Caco-2 (cell line): ENCODE measurements at regions not wholly inside any gene's neighbourhood (a gene's known extent, or its start where the extent isn't known, plus 50 kb on each side); places are given as distances from the start of the nearest gene placed in this dataset.

Experiments used
- BruUV-seq: library from RNA; stranded (reverse); fragments of 400-500 nt; replicated peaks from 2 replicates; lab custom pipeline; 2021; lab: Mats Ljungman, UMichigan
- CTCF ChIA-PET: fragments of 300-600 bp; sonication (Branson Sonifier 250); formaldehyde crosslinking; loops from one replicate; lab custom pipeline; 2022; ENCODE audit warnings: antibody characterized with exemption; lab: Charles Lee
- POLR2A ChIA-PET: fragments of 300-600 bp; sonication (Branson Sonifier 250); formaldehyde crosslinking; loops from one replicate; lab custom pipeline; 2022; ENCODE audit warnings: antibody characterized with exemption; lab: Charles Lee
- DNase-seq, 2 experiments: peaks; one replicate each; pipeline versions ENCODE4 v3.0.0 to v3.0.0-alpha.2; 2020 to 2022
- H3K27me3 ChIP-seq: replicated peaks from 2 replicates; pipeline ENCODE4 v1.6.0; 2011; ENCODE audit warnings: low read length; ENCODE audit not compliant: control insufficient read depth, insufficient read depth
- H3K36me3 ChIP-seq: 2 replicates; pipeline ENCODE4 v1.5.1; 2011; ENCODE audit warnings: low read length; ENCODE audit not compliant: control insufficient read depth, insufficient read depth
- H3K4me1 ChIP-seq: fragments of 250-450 bp; sonication (Bioruptor Pico); 2 replicates; pipeline ENCODE4 v1.5.1; 2020; ENCODE audit warnings: mild to moderate bottlenecking
- H3K4me3 ChIP-seq: 2 replicates; pipeline ENCODE4 v1.5.1; 2011; ENCODE audit warnings: low read depth, mild to moderate bottlenecking, control low read depth, low read length
- H3K9me3 ChIP-seq: fragments of 250-450 bp; sonication (Bioruptor Pico); 2 replicates; pipeline ENCODE4 v1.5.1; 2020; ENCODE audit warnings: mild to moderate bottlenecking, moderate library complexity
- H3K27ac Mint-ChIP-seq: one replicate; pipeline ENCODE4 v1.8.0; 2022; ENCODE audit warnings: mixed read lengths; ENCODE audit not compliant: unreplicated experiment
- H3K27me3 Mint-ChIP-seq: one replicate; pipeline ENCODE4 v1.8.0; 2022; ENCODE audit warnings: mixed read lengths; ENCODE audit not compliant: insufficient read depth, unreplicated experiment
- H3K36me3 Mint-ChIP-seq: one replicate; pipeline ENCODE4 v1.8.0; 2022; ENCODE audit warnings: mild to moderate bottlenecking, mixed read lengths; ENCODE audit not compliant: insufficient read depth, unreplicated experiment
- H3K4me1 Mint-ChIP-seq: one replicate; pipeline ENCODE4 v1.8.0; 2022; ENCODE audit warnings: low read depth, mixed read lengths; ENCODE audit not compliant: unreplicated experiment
- H3K4me3 Mint-ChIP-seq: one replicate; pipeline ENCODE4 v1.8.0; 2022; ENCODE audit warnings: mild to moderate bottlenecking, moderate library complexity, mixed read lengths; ENCODE audit not compliant: unreplicated experiment
- H3K9me3 Mint-ChIP-seq: one replicate; pipeline ENCODE4 v1.8.0; 2022; ENCODE audit warnings: mixed read lengths; ENCODE audit not compliant: unreplicated experiment
- CTCF ChIP-seq, 2 experiments: fragments of 200-600 bp in 1 of 2; IDR thresholded peaks; 1 replicate in 1 of 2; 2 replicates in 1 of 2; pipeline versions ENCODE4 v1.5.1 to v1.8.0; 2011 to 2022; ENCODE audit warnings: antibody characterized with exemption in 1 of 2, control low read depth in 1 of 2, inconsistent platforms in 1 of 2, low read depth in 1 of 2, low read length in 1 of 2, mild to moderate bottlenecking in 1 of 2, moderate library complexity in 1 of 2; ENCODE audit not compliant: insufficient read depth in 1 of 2, severe bottlenecking in 1 of 2, unreplicated experiment in 1 of 2
- intact Hi-C: fragments of 100-400 bp; cut with micrococcal nuclease; formaldehyde crosslinking; loops from one replicate; pipeline ENCODE4 v1.10.0; 2022; ENCODE audit not compliant: unreplicated experiment

DNA sequence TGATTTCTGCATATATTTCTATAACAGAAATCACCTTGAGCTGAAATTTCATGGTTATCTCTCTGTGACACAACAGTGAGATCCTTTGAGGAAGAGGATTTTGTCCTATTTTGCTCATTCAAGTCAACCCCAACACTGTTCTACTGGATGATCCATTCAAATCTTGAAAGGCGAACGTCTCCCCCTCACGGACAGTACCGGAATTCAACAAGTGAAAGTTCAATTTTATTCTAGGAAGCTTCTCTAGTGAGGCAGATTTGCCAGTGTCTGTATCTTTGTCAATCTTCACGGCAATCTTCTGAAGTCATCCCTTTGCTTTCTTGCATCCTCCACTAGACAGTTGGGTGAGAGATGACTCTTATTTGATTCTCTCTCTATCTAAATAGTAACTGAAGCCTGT is 91.7 kb upstream of the PDE7B start:
- Mint-ChIP-seq H3K4me1 (no peaks in the 10 kb centered on the region), H3K4me3 (no peak overlapping the region), H3K36me3 (no peaks in the 10 kb centered on the region), H3K27ac (no peak overlapping the region), H3K9me3 (no peaks in the 10 kb centered on the region), H3K27me3 (peaks cover under 1% of the 10 kb centered on the region)
- Histone ChIP-seq H3K27me3 (no peaks in the 10 kb centered on the region), H3K9me3 (no peaks in the 10 kb centered on the region), H3K4me3 (no peak overlapping the region), H3K4me1 (no peaks in the 10 kb centered on the region), H3K36me3 (no peaks in the 10 kb centered on the region)
- intact Hi-C loops: loop anchor here (1.0 to 2.0 kb wide), 2 partner anchors 84 to 253 kb away; no protein-coding TSS in a partner anchor
- ChIA-PET CTCF (interaction anchor here (1.0 to 1.2 kb wide), 2 partner anchors 17 to 83 kb away, joined by 3 to 4 read pairs; no protein-coding TSS in a partner anchor), POLR2A (no interaction called here)
- no TSS peak for BruUV-seq
- TF ChIP-seq CTCF (IDR thresholded peaks at IDR 0.05; ENCODE audit: insufficient read depth in 1 of 2, low read depth in 1 of 2, low read length in 1 of 2, severe bottlenecking in 1 of 2, unreplicated experiment in 1 of 2): peak in 1 of 2 experiments; percentile 31
- DNase-seq: peak in 1 of 2 experiments; percentile 21

- POLR2A ChIA-PET: no interaction called here
- TF ChIP-seq CTCF (IDR thresholded peaks at IDR 0.05; ENCODE audit: insufficient read depth in 1 of 2, low read depth in 1 of 2, low read length in 1 of 2, severe bottlenecking in 1 of 2, unreplicated experiment in 1 of 2): no peak
- Histone ChIP-seq H3K27me3 (no peaks in the 10 kb centered on the region), H3K9me3 (no peaks in the 10 kb centered on the region), H3K36me3 (no peaks in the 10 kb centered on the region), H3K4me1 (no peaks in the 10 kb centered on the region), H3K4me3 (no peak overlapping the region)
- H3K9me3 Mint-ChIP-seq: no peaks in the 10 kb centered on the region
- no TSS peak for BruUV-seq
- peaks cover 6% of the 10 kb centered on the region for H3K27me3 Mint-ChIP-seq
- no peak for DNase-seq
- no peak overlapping the region for H3K27ac Mint-ChIP-seq
- no peak overlapping the region for H3K4me3 Mint-ChIP-seq
- H3K4me1 Mint-ChIP-seq: peaks cover 7% of the 10 kb centered on the region
- no peaks in the 10 kb centered on the region for H3K36me3 Mint-ChIP-seq
- CTCF ChIA-PET: no interaction called here
- intact Hi-C loops: no loop called here
These were observed 77.5 kb upstream of the PDE7B start for GRCh38 chr6:135774006-135774405.

DNA sequence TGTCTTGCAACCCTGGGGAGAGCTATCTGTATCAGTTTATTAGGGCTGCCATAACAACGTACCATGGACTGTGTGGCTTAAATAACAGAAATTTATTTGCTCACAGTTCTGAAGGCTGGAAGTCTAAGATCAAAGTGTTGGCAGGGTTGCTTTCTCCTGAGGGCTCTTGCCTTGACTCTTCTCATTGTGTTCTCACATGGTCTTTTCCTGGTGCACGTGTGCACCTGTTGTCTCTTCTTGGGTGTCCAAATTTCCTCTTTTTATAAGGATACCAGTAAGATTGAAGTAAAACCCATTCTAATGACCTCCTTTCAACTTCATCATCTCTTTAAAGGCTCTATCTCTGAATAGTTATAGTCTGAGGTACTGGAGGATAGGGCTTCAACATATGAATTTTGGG is 72.3 kb upstream of the PDE7B start:
- Mint-ChIP-seq H3K4me1 (no peaks in the 10 kb centered on the region), H3K36me3 (no peaks in the 10 kb centered on the region), H3K27ac (no peak overlapping the region), H3K9me3 (no peaks in the 10 kb centered on the region), H3K4me3 (no peak overlapping the region), H3K27me3 (peaks cover 13% of the 10 kb centered on the region)
- BruUV-seq: no TSS peak
- POLR2A ChIA-PET: no interaction called here
- Histone ChIP-seq H3K9me3 (no peaks in the 10 kb centered on the region), H3K4me1 (no peaks in the 10 kb centered on the region), H3K36me3 (no peaks in the 10 kb centered on the region), H3K4me3 (no peak overlapping the region), H3K27me3 (no peaks in the 10 kb centered on the region; the same call in none of the 2 replicates)
- DNase-seq: no peak
- CTCF ChIA-PET: no interaction called here
- intact Hi-C loops: no loop called here
- no peak for TF ChIP-seq CTCF (IDR thresholded peaks at IDR 0.05; ENCODE audit: insufficient read depth in 1 of 2, low read depth in 1 of 2, low read length in 1 of 2, severe bottlenecking in 1 of 2, unreplicated experiment in 1 of 2)
